Parathyroid adenoma (tissue), 2 donors: ENCODE measurements at regions not wholly inside any gene's neighbourhood (a gene's known extent, or its start where the extent isn't known, plus 50 kb on each side); places are given as distances from the start of the nearest gene placed in this dataset.

Experiments
- H2AFZ ChIP-seq: fragments of 300-600 bp; sonication (generic); one replicate; pipeline ENCODE4 v1.7.0; 2017; ENCODE audit warnings: antibody characterized with exemption, mild to moderate bottlenecking
- H3K27ac ChIP-seq: fragments of 300-600 bp; sonication (generic); one replicate; pipeline ENCODE4 v1.7.0; 2017
- H3K27me3 ChIP-seq: fragments of 300-600 bp; sonication (generic); one replicate; pipeline ENCODE4 v1.7.0; 2017; ENCODE audit warnings: low read length; ENCODE audit not compliant: control insufficient read depth, insufficient read depth
- H3K36me3 ChIP-seq: fragments of 300-600 bp; sonication (generic); one replicate; pipeline ENCODE4 v1.7.0; 2017; ENCODE audit warnings: low read length; ENCODE audit not compliant: control insufficient read depth, insufficient read depth
- H3K4me1 ChIP-seq: fragments of 300-600 bp; sonication (generic); one replicate; pipeline ENCODE4 v1.7.0; 2017; ENCODE audit warnings: control low read depth
- H3K4me2 ChIP-seq: fragments of 300-600 bp; sonication (generic); one replicate; pipeline ENCODE4 v1.7.0; 2017; ENCODE audit warnings: low read length
- H3K4me3 ChIP-seq: fragments of 300-600 bp; sonication (generic); one replicate; pipeline ENCODE4 v1.7.0; 2017; ENCODE audit warnings: low read depth, low read length
- H3K79me2 ChIP-seq: fragments of 300-600 bp; sonication (generic); one replicate; pipeline ENCODE4 v1.7.0; 2017; ENCODE audit warnings: control low read depth
- H3K9ac ChIP-seq: fragments of 300-600 bp; sonication (generic); one replicate; pipeline ENCODE4 v1.7.0; 2017; ENCODE audit warnings: mild to moderate bottlenecking
- H3K9me3 ChIP-seq: fragments of 300-600 bp; sonication (generic); one replicate; pipeline ENCODE4 v1.7.0; 2017; ENCODE audit warnings: low read length; ENCODE audit not compliant: control insufficient read depth
- CTCF ChIP-seq: fragments of 300-600 bp; sonication (generic); IDR thresholded peaks from one replicate; pipeline ENCODE4 v1.7.0; 2017; ENCODE audit warnings: antibody characterized with exemption, mild to moderate bottlenecking
- donor health status: primary hyperparathyroidism.

GRCh38 chr3:70383360-70383831 is 71.0 kb upstream of the MDFIC2 start:
- H3K4me3 ChIP-seq, result no peak overlapping the region

GRCh38 chr3:70374179-70374578 is 61.7 kb upstream of the MDFIC2 start:
- Histone ChIP-seq H2AFZ (no peak overlapping the region), H3K9ac (no peak overlapping the region), H3K9me3 (no peaks in the 10 kb centered on the region), H3K27ac (no peak overlapping the region), H3K36me3 (no peaks in the 10 kb centered on the region), H3K4me2 (no peak overlapping the region), H3K4me1 (no peaks in the 10 kb centered on the region), H3K27me3 (no peaks in the 10 kb centered on the region), H3K79me2 (no peaks in the 10 kb centered on the region), H3K4me3 (no peak overlapping the region)
- no peak for TF ChIP-seq CTCF

More at GRCh38 chr3:70383360-70383831, 71.0 kb upstream of the MDFIC2 start:
- Histone ChIP-seq H3K9me3 (no peaks in the 10 kb centered on the region), H3K4me1 (no peaks in the 10 kb centered on the region), H3K36me3 (no peaks in the 10 kb centered on the region), H3K27ac (no peak overlapping the region), H3K9ac (no peak overlapping the region), H2AFZ (no peak overlapping the region), H3K27me3 (no peaks in the 10 kb centered on the region), H3K79me2 (no peaks in the 10 kb centered on the region), H3K4me2 (no peak overlapping the region)
- no peak for TF ChIP-seq CTCF
